Progenitor cell of endocrine pancreas (in vitro differentiated cells): ENCODE measurements at regions not wholly inside any gene's neighbourhood (a gene's known extent, or its start where the extent isn't known, plus 50 kb on each side); places are given as distances from the start of the nearest gene placed in this dataset.

Experiments
- DNase-seq: peaks from one replicate; pipeline ENCODE4 v3.0.0; 2021; ENCODE audit warnings: low spot score; ENCODE audit not compliant: unreplicated experiment
- H3K27ac Mint-ChIP-seq: 2 replicates; pipeline ENCODE4 v1.8.0; 2021; ENCODE audit warnings: mild to moderate bottlenecking, moderate library complexity, mixed read lengths
- H3K27me3 Mint-ChIP-seq: 2 replicates; pipeline ENCODE4 v1.8.0; 2021; ENCODE audit warnings: mixed read lengths
- H3K36me3 Mint-ChIP-seq: 2 replicates; pipeline ENCODE4 v1.8.0; 2022; ENCODE audit warnings: mixed read lengths; ENCODE audit not compliant: insufficient read depth
- H3K4me1 Mint-ChIP-seq: 2 replicates; pipeline ENCODE4 v1.8.0; 2021; ENCODE audit warnings: low read depth, mixed read lengths
- H3K4me3 Mint-ChIP-seq: 2 replicates; pipeline ENCODE4 v1.8.0; 2021; ENCODE audit warnings: low read depth, mild to moderate bottlenecking, moderate library complexity, mixed read lengths
- H3K9me3 Mint-ChIP-seq: 2 replicates; pipeline ENCODE4 v1.8.0; 2021; ENCODE audit warnings: low read depth, mixed read lengths
- TF ChIP-seq, protein P1 (sequence below): fragments of 200-600 bp; sonication (generic); IDR thresholded peaks from one replicate; pipeline ENCODE4 v1.5.0; 2021; ENCODE audit warnings: antibody characterized with exemption, mild to moderate bottlenecking; ENCODE audit not compliant: unreplicated experiment

DNA sequence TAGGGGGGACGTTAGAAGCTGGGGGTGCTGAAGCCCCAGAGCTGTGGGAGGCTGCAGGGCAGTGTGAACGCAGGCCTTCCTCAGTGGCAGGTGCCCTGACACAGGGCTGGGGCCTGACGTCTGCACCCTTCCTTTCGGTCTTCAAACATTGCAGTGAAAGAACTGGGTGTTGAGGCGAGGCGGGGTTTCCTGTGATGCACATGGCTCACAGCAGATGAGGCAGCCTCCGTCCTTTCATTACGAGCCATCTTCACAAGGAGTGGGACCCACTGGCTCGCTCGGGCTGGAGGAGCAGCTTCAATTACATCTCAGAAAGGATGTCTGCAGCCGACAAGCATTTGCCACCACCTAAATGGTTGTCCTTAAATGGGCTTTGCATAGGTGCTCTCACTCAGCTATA is 180.3 kb upstream of the SHH start:
- H3K27ac Mint-ChIP-seq, result no peak overlapping the region
- no peaks in the 10 kb centered on the region for H3K9me3 Mint-ChIP-seq
- DNase-seq, result no peak

DNA sequence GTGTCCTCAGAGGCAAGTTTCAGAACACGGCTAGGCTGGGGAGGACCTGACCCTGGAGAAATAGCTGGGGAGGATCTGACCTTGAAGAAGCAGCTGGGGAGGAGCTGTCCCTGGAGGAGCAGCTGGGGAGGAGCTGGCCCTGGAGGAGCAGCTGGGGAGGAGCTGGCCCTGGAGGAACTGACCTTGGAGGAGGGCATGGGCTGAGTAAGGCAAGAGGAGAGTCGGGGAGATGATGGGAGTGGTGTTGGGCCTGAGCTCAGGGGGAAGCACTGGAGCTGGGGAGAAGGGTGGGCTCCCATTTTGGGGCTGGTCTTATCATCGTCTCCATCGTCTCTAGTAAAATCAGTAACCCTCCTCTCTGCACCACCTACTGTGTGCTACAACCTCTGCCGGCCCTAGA is 179.8 kb upstream of the SHH start:
- H3K27me3 Mint-ChIP-seq, result peaks cover 56% of the 10 kb centered on the region
- no peaks in the 10 kb centered on the region for H3K9me3 Mint-ChIP-seq
- H3K27ac Mint-ChIP-seq, result no peak overlapping the region
- H3K4me3 Mint-ChIP-seq, result no peak overlapping the region
- H3K36me3 Mint-ChIP-seq, result no peaks in the 10 kb centered on the region
- no peak for DNase-seq
- TF ChIP-seq, protein P1, sequence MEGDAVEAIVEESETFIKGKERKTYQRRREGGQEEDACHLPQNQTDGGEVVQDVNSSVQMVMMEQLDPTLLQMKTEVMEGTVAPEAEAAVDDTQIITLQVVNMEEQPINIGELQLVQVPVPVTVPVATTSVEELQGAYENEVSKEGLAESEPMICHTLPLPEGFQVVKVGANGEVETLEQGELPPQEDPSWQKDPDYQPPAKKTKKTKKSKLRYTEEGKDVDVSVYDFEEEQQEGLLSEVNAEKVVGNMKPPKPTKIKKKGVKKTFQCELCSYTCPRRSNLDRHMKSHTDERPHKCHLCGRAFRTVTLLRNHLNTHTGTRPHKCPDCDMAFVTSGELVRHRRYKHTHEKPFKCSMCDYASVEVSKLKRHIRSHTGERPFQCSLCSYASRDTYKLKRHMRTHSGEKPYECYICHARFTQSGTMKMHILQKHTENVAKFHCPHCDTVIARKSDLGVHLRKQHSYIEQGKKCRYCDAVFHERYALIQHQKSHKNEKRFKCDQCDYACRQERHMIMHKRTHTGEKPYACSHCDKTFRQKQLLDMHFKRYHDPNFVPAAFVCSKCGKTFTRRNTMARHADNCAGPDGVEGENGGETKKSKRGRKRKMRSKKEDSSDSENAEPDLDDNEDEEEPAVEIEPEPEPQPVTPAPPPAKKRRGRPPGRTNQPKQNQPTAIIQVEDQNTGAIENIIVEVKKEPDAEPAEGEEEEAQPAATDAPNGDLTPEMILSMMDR, result no peak
- peaks cover 18% of the 10 kb centered on the region for H3K4me1 Mint-ChIP-seq

More for the DNA sequence above, 180.3 kb upstream of the SHH start:
- peaks cover 20% of the 10 kb centered on the region for H3K4me1 Mint-ChIP-seq
- H3K36me3 Mint-ChIP-seq, result no peaks in the 10 kb centered on the region
- no peak overlapping the region for H3K4me3 Mint-ChIP-seq
- H3K27me3 Mint-ChIP-seq, result peaks cover 58% of the 10 kb centered on the region
- TF ChIP-seq, protein P1, result no peak

DNA sequence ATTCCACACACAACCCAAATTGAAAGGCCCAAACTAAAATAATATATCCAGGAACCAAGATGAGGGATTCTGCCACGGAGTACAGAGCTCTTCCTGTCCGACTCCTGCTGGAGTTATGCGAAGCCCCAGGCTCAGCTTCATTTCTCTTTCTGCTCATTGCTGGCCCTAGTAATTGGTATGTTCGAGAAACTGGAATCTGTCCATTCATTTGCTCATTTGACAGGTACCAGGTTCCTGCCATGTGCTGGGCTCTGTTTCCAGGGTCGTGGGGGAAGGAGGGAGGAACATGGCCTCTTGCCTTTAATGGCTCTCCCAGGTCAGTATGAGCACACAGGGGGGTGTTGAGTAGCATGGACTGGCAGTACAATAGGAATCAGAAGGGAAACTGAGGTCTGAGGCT is 179.2 kb upstream of the SHH start:
- H3K27me3 Mint-ChIP-seq, result peaks cover 56% of the 10 kb centered on the region
- TF ChIP-seq, protein P1, result no peak

DNA sequence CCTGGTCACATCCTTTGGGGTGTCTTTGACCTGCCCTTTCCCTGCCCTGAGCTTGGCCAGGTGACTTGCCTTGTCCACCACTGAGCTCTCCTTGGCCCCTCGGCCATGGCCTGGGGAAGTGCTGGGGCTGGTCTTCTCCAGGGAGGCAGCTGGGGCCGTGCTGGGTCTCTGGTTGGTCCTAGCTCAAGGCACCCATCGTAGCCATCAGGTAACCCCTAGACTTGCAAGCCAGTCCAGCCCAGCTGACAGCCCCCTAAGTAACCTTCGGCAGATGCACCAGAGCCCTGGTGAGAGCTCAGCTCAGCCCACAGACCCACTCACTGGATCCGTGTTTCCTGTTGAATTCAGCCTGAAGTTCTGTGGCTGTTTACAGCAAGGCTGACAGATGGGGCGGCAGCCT is 176.2 kb upstream of the SHH start:
- no peak overlapping the region for H3K4me3 Mint-ChIP-seq
- no peak for DNase-seq
- peaks cover 57% of the 10 kb centered on the region for H3K27me3 Mint-ChIP-seq
- H3K9me3 Mint-ChIP-seq, result no peaks in the 10 kb centered on the region
- no peak overlapping the region for H3K27ac Mint-ChIP-seq
- TF ChIP-seq, protein P1, result no peak
- H3K36me3 Mint-ChIP-seq, result no peaks in the 10 kb centered on the region
- H3K4me1 Mint-ChIP-seq, result peaks cover 2% of the 10 kb centered on the region

More for the DNA sequence above, 179.2 kb upstream of the SHH start:
- Mint-ChIP-seq H3K27ac (no peak overlapping the region), H3K9me3 (no peaks in the 10 kb centered on the region), H3K4me1 (peaks cover 13% of the 10 kb centered on the region), H3K4me3 (no peak overlapping the region), H3K36me3 (no peaks in the 10 kb centered on the region)
- DNase-seq, result no peak

DNA sequence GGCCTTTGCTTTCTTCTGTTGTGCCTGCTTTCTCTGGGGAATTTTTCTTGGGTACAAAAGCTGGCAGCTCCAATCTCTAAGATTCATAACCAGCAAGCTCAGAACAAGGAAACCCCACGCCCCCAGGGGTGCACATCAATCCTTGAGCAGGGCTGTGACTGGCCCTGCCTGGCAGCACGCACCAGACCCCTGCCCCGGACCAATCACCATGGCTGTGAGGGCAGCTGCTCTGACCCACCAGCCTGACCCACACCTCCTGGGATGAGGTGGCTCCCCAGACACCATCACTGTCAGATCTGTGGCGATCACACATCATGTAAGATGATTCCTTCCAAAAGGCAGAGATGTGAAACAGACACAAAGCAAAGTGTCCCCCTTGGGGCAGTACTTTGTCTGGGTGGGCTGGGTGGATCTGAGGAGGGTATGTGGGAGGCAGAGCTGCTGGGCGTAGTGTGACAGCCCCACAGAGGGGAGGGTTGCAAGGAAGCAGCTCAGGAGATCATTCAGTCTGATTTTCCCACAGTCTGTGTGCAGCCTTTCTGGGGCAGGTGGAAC is 175.5 kb upstream of the SHH start:
- peaks cover 51% of the 10 kb centered on the region for H3K27me3 Mint-ChIP-seq
- H3K9me3 Mint-ChIP-seq, result no peaks in the 10 kb centered on the region
- H3K4me1 Mint-ChIP-seq, result peaks cover 2% of the 10 kb centered on the region
- TF ChIP-seq, protein P1, result no peak
- DNase-seq, result peak; percentile 6
- no peaks in the 10 kb centered on the region for H3K36me3 Mint-ChIP-seq
- no peak overlapping the region for H3K4me3 Mint-ChIP-seq
- no peak overlapping the region for H3K27ac Mint-ChIP-seq
